ENCODE measurements at regions not wholly inside any gene's neighbourhood (a gene's known extent, or its start where the extent isn't known, plus 50 kb on each side); places are given as distances from the start of the nearest gene placed in this dataset.

DNA sequence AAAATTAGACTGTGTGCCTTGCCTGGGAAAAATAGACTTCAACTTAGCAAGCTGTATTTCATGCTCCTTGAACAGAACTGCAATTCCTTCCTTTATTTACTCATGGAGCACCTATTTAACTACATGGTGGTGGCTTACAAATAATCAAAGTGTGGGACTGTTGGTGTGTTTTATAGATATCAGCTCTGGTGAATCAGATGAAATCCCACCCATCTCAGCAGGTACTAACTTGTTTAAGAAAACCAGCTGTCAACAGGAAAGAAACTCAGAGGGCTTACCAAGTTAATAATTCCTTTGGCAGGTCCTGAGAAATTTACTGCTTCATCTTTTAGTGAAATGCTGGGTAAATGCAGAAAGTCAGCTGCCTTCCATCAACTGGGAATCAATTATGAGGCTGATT, 830.6 kb downstream of the SLC4A3 start:
- TF ChIP-seq, protein P1, sequence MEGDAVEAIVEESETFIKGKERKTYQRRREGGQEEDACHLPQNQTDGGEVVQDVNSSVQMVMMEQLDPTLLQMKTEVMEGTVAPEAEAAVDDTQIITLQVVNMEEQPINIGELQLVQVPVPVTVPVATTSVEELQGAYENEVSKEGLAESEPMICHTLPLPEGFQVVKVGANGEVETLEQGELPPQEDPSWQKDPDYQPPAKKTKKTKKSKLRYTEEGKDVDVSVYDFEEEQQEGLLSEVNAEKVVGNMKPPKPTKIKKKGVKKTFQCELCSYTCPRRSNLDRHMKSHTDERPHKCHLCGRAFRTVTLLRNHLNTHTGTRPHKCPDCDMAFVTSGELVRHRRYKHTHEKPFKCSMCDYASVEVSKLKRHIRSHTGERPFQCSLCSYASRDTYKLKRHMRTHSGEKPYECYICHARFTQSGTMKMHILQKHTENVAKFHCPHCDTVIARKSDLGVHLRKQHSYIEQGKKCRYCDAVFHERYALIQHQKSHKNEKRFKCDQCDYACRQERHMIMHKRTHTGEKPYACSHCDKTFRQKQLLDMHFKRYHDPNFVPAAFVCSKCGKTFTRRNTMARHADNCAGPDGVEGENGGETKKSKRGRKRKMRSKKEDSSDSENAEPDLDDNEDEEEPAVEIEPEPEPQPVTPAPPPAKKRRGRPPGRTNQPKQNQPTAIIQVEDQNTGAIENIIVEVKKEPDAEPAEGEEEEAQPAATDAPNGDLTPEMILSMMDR (IDR thresholded peaks at IDR 0.05 in 8 of 11, conservative IDR thresholded peaks at IDR 0.05 in 3 of 11): no peak
- no peak for TF ChIP-seq POLR2A (IDR thresholded peaks at IDR 0.05)
